ENCODE measurements at regions not wholly inside any gene's neighbourhood (a gene's known extent, or its start where the extent isn't known, plus 50 kb on each side); places are given as distances from the start of the nearest gene placed in this dataset.

DNA sequence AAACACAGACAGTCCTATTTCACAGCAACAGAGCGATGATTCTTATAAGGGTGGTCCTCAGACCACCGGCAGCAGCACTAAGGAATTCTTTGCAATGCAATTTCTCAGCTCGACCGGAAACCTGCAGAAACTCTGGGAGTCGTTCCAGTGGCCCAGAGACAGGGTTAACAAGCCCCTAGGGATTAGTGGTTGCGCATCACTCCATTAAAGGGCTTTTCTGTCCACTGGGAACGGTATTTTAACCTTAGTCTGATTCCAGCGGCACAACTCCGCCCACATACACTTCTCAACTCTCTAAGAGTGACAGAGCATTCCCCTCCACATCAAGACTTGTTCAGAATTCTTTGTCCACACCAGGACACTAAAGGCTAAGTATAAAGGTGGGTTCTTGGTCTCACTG is 341.5 kb downstream of the TFAP2A start:
- H4K20me1 ChIP-seq (ENCODE audit: insufficient read depth, low read length) = no peaks in the 10 kb centered on the region
- no peak for DNase-seq (ENCODE audit: low read depth)
- Mint-ChIP-seq H3K4me3 (ENCODE audit: unreplicated experiment) (no peak overlapping the region), H3K4me1 (ENCODE audit: low read depth, unreplicated experiment) (no peaks in the 10 kb centered on the region), H3K27ac (ENCODE audit: unreplicated experiment) (no peak overlapping the region), H3K9me3 (ENCODE audit: unreplicated experiment) (peaks cover 5% of the 10 kb centered on the region), H3K27me3 (ENCODE audit: low read depth, unreplicated experiment) (no peaks in the 10 kb centered on the region), H3K36me3 (ENCODE audit: low read depth, unreplicated experiment) (no peaks in the 10 kb centered on the region)
- no peak overlapping the region for H3K4me3 ChIP-seq (ENCODE audit: insufficient read depth, low read depth, low read length)
- no peaks in the 10 kb centered on the region for H3K9me3 ChIP-seq (ENCODE audit: insufficient read depth, low read depth, low read length)
- TF ChIP-seq EZH2 (IDR thresholded peaks at IDR 0.05; ENCODE audit: insufficient read depth, low read length) = no peak
- TF ChIP-seq CTCF (IDR thresholded peaks at IDR 0.05; ENCODE audit: insufficient read depth, low read depth, low read length) = no peak
- H3K27ac ChIP-seq (ENCODE audit: low read depth, low read length) = no peak overlapping the region
- H3K4me1 ChIP-seq (ENCODE audit: insufficient read depth, low read length) = no peaks in the 10 kb centered on the region
- no peak overlapping the region for H3K9ac ChIP-seq (ENCODE audit: low read length)
- no peak overlapping the region for H3K4me2 ChIP-seq (ENCODE audit: low read length)
- no peaks in the 10 kb centered on the region for H3K79me2 ChIP-seq (ENCODE audit: insufficient read depth, low read length)
- H3K27me3 ChIP-seq (ENCODE audit: insufficient read depth, low read length) = no peaks in the 10 kb centered on the region
- FAIRE-seq = no peak
- H3K36me3 ChIP-seq (ENCODE audit: insufficient read depth, low read length) = no peaks in the 10 kb centered on the region
- H2AFZ ChIP-seq (ENCODE audit: low read depth, low read length) = no peak overlapping the region

DNA sequence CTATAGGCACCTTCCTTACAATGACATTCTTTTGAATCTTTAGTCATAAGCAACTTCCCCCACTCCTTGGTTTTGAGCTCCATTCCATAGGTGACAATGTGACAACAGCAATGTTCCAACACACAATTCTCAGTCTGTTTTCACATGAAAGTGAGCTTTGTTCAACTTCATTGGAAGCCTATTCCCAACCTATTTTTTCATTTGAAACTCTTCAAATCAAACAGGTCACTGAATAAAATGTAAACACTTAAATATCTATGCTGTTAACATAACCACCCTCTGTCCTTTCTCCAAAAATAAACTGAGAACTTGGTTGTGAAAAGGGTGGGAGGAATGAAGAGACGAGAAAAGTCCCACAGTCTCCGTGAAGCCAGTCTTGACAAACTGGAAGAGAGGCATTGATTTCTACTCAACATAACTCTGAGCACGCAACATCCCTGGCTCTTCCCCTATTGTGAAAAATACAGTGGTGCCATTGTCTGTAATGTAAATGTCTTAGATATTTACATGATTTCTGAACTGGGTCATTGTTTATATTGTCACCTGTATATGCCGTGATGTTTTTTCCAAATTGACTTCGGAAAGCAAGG is 343.1 kb downstream of the TFAP2A start:
- Mint-ChIP-seq H3K27ac (ENCODE audit: unreplicated experiment) (no peak overlapping the region), H3K36me3 (ENCODE audit: low read depth, unreplicated experiment) (no peaks in the 10 kb centered on the region)
- TF ChIP-seq EZH2 (IDR thresholded peaks at IDR 0.05; ENCODE audit: insufficient read depth, low read length) = no peak
- TF ChIP-seq CTCF (IDR thresholded peaks at IDR 0.05; ENCODE audit: insufficient read depth, low read depth, low read length) = no peak

DNA sequence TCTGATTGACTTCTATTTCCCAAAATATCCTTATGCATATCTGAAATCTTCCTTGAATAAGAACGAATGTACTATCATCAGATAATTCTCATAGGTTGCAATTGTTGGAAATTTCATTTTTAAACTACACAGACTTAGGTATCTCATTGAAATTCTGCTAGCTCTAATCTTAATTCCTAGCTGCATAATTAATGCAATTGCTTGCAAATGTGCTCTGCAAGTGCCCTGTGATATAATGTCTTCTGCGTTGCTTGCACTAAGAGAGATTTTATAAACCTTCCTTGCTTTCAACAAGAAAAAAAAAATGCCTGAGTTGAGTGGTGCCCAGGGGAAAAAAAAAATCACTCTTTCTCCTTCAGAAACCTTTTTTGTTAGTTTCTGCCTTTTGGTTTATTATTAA is 354.9 kb downstream of the TFAP2A start:
- no peak overlapping the region for H3K4me3 ChIP-seq (ENCODE audit: insufficient read depth, low read depth, low read length)
- no peaks in the 10 kb centered on the region for H3K36me3 ChIP-seq (ENCODE audit: insufficient read depth, low read length)
- no peak for TF ChIP-seq CTCF (IDR thresholded peaks at IDR 0.05; ENCODE audit: insufficient read depth, low read depth, low read length)
- no peak for TF ChIP-seq EZH2 (IDR thresholded peaks at IDR 0.05; ENCODE audit: insufficient read depth, low read length)
- Mint-ChIP-seq H3K4me1 (ENCODE audit: low read depth, unreplicated experiment) (peaks cover 3% of the 10 kb centered on the region), H3K4me3 (ENCODE audit: unreplicated experiment) (no peak overlapping the region), H3K9me3 (ENCODE audit: unreplicated experiment) (no peaks in the 10 kb centered on the region), H3K27ac (ENCODE audit: unreplicated experiment) (no peak overlapping the region), H3K36me3 (ENCODE audit: low read depth, unreplicated experiment) (no peaks in the 10 kb centered on the region), H3K27me3 (ENCODE audit: low read depth, unreplicated experiment) (no peaks in the 10 kb centered on the region)
- H4K20me1 ChIP-seq (ENCODE audit: insufficient read depth, low read length) = no peaks in the 10 kb centered on the region
- DNase-seq (ENCODE audit: low read depth) (no peak), FAIRE-seq (no peak)
- H3K79me2 ChIP-seq (ENCODE audit: insufficient read depth, low read length) = no peaks in the 10 kb centered on the region
- no peak overlapping the region for H2AFZ ChIP-seq (ENCODE audit: low read depth, low read length)
- no peaks in the 10 kb centered on the region for H3K9me3 ChIP-seq (ENCODE audit: insufficient read depth, low read depth, low read length)
- no peak overlapping the region for H3K27ac ChIP-seq (ENCODE audit: low read depth, low read length)
- H3K9ac ChIP-seq (ENCODE audit: low read length) = no peak overlapping the region
- H3K4me2 ChIP-seq (ENCODE audit: low read length) = no peak overlapping the region
- no peaks in the 10 kb centered on the region for H3K27me3 ChIP-seq (ENCODE audit: insufficient read depth, low read length)
- H3K4me1 ChIP-seq (ENCODE audit: insufficient read depth, low read length) = no peaks in the 10 kb centered on the region

More for the DNA sequence above, 343.1 kb downstream of the TFAP2A start:
- no peaks in the 10 kb centered on the region for H4K20me1 ChIP-seq (ENCODE audit: insufficient read depth, low read length)
- H3K27ac ChIP-seq (ENCODE audit: low read depth, low read length) = no peak overlapping the region
- no peaks in the 10 kb centered on the region for H3K36me3 ChIP-seq (ENCODE audit: insufficient read depth, low read length)
- no peaks in the 10 kb centered on the region for H3K4me1 ChIP-seq (ENCODE audit: insufficient read depth, low read length)
- H3K9me3 Mint-ChIP-seq (ENCODE audit: unreplicated experiment) = peaks cover 5% of the 10 kb centered on the region
- no peak overlapping the region for H3K4me3 ChIP-seq (ENCODE audit: insufficient read depth, low read depth, low read length)
- H3K4me1 Mint-ChIP-seq (ENCODE audit: low read depth, unreplicated experiment) = no peaks in the 10 kb centered on the region
- DNase-seq (ENCODE audit: low read depth) = no peak
- no peaks in the 10 kb centered on the region for H3K27me3 Mint-ChIP-seq (ENCODE audit: low read depth, unreplicated experiment)
- FAIRE-seq = no peak
- no peaks in the 10 kb centered on the region for H3K27me3 ChIP-seq (ENCODE audit: insufficient read depth, low read length)
- H3K9me3 ChIP-seq (ENCODE audit: insufficient read depth, low read depth, low read length) = no peaks in the 10 kb centered on the region
- no peak overlapping the region for H2AFZ ChIP-seq (ENCODE audit: low read depth, low read length)
- no peak overlapping the region for H3K4me2 ChIP-seq (ENCODE audit: low read length)
- no peak overlapping the region for H3K9ac ChIP-seq (ENCODE audit: low read length)
- no peaks in the 10 kb centered on the region for H3K79me2 ChIP-seq (ENCODE audit: insufficient read depth, low read length)
- H3K4me3 Mint-ChIP-seq (ENCODE audit: unreplicated experiment) = no peak overlapping the region
